ENCODE measurements at regions not wholly inside any gene's neighbourhood (a gene's known extent, or its start where the extent isn't known, plus 50 kb on each side); places are given as distances from the start of the nearest gene placed in this dataset.

DNA sequence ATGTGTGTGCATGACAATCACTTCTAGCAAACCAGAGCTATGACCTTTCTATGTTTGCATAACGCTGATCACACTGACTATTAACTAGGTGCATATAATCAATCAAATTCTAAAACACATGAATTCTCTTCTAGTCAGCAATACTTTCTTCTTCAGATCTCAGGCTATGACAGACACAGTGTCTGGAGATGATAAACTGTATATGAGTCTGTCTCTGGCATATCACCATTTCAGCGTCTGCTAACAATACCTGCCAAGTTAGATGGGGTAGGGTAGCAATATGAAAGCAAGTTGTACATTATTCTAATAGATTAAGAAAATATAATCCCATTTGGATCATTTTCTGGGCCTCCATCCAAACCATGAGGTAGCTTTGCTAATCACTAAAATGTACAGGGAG, 354.2 kb upstream of the EPHA4 start:
- no peak for DNase-seq (ENCODE audit: low read depth)
- H3K4me3 ChIP-seq (ENCODE audit: low read depth, low read length) = no peak overlapping the region
- TF ChIP-seq, protein P1, sequence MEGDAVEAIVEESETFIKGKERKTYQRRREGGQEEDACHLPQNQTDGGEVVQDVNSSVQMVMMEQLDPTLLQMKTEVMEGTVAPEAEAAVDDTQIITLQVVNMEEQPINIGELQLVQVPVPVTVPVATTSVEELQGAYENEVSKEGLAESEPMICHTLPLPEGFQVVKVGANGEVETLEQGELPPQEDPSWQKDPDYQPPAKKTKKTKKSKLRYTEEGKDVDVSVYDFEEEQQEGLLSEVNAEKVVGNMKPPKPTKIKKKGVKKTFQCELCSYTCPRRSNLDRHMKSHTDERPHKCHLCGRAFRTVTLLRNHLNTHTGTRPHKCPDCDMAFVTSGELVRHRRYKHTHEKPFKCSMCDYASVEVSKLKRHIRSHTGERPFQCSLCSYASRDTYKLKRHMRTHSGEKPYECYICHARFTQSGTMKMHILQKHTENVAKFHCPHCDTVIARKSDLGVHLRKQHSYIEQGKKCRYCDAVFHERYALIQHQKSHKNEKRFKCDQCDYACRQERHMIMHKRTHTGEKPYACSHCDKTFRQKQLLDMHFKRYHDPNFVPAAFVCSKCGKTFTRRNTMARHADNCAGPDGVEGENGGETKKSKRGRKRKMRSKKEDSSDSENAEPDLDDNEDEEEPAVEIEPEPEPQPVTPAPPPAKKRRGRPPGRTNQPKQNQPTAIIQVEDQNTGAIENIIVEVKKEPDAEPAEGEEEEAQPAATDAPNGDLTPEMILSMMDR (IDR thresholded peaks at IDR 0.05; ENCODE audit: insufficient read depth, low read length) = no peak

DNA sequence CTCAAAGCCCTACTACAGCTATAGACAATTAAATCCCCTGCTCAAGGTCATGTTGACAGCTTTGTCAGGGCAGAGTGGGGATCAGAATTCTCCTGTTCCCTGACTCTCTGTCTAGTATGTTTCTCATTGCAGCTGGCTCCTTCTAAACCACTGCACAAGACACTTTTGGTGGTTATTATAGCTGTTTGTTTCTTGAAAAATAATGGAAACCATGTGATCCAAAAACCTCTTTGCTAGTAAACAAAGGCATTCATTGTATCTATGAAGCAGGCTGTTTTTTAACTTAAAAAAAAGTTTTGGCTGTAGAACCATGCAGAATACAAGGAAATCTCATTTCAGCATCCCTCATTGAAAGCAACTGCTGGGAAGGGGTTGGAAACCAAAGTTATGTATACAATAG, 352.5 kb upstream of the EPHA4 start:
- DNase-seq (ENCODE audit: low read depth) = no peak

DNA sequence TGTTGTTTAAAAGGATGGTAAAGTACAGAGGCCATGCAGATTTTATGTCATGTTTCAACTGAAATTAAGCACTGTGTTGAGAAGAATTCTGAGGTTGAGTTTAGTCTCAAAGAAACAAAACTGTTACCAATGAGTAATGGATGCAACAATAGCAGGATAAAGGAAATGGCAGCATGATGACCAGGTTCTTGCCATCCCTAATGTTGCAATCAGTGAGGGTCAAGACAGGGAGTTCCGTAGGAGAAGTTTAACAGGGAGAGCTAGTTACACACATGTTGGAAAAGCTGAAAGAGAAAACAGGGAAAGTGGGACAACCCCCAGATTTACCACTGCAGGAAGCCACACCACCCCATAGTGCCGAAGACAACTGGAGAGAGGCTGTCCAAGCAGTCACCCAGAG, 343.8 kb upstream of the EPHA4 start:
- H3K4me3 ChIP-seq (ENCODE audit: low read depth, low read length) = no peak overlapping the region
- TF ChIP-seq, protein P1 (IDR thresholded peaks at IDR 0.05; ENCODE audit: insufficient read depth, low read length) = no peak
- DNase-seq (ENCODE audit: low read depth) = no peak

More for the DNA sequence above, 352.5 kb upstream of the EPHA4 start:
- H3K4me3 ChIP-seq (ENCODE audit: low read depth, low read length) = no peak overlapping the region
- TF ChIP-seq, protein P1 (IDR thresholded peaks at IDR 0.05; ENCODE audit: insufficient read depth, low read length) = no peak

DNA sequence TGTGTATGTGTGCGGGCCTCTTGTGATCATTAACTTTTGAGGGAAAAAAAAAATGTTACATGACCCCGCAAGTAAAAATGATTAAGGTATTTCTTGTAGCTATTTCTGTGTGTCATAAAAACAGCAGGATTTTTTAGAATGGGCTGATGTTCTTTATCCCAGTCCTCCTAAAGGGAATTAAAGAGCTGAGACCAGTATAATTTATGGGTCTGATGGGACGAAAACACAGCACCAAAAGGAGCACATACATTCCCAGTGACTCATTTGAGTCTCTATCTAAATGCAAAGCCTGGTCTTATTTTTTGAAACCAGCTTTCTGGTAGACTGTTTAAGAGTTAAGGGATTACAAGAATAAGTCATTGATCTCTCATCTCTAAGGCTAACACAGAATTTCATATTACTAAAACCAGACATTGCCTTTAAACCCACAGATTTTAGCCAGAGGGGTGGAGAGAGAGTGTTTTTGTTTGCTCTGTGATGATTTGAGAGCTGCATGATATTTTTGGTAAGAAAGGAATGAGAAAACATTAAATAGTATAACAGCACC, 342.3 kb upstream of the EPHA4 start:
- TF ChIP-seq, protein P1 (IDR thresholded peaks at IDR 0.05; ENCODE audit: insufficient read depth, low read length) = no peak
- DNase-seq (ENCODE audit: low read depth) = peak; percentile 3
- no peak overlapping the region for H3K4me3 ChIP-seq (ENCODE audit: low read depth, low read length)

DNA sequence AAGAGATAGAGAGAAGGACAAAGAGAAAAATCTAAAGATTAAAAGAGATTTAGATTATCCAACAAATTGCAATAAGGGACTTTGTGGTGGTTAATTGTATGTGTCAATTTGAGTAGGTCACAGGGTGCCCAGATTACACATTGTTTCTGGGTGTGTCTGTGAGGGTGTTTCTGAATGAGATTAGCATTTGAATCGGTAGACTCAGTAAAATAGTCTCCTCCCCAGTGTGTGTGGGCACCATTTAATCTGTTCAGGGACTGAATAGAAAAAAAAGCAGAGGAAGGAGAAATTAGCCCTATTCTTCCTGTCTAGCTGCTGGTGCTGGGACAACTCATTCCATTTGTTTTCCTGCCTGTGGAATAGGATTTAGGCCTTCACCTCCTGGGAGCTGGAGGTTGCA, 339.8 kb upstream of the EPHA4 start:
- TF ChIP-seq, protein P1 (IDR thresholded peaks at IDR 0.05; ENCODE audit: insufficient read depth, low read length) = no peak
- H3K4me3 ChIP-seq (ENCODE audit: low read depth, low read length) = no peak overlapping the region
- DNase-seq (ENCODE audit: low read depth) = no peak

DNA sequence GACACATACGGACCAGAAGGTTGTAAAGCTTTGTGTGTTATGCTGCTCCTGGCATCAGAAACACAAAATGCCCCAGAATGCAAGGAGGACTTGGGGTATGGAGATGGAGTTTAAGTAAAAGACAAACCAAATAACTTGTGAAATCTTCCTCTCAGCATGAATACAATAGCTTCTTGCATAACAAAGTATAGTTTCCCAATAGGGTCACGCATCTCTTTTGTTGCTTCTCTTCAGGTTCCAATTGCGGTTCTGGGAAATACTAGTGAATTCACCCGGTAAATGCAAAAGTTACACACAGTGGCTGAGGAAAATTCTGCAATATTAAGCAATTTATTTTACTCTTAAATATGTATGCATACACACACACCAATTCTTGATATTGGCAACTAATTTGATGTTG, 339.2 kb upstream of the EPHA4 start:
- TF ChIP-seq, protein P1 (IDR thresholded peaks at IDR 0.05; ENCODE audit: insufficient read depth, low read length) = no peak
- peak; percentile 2 for DNase-seq (ENCODE audit: low read depth)
- no peak overlapping the region for H3K4me3 ChIP-seq (ENCODE audit: low read depth, low read length)

DNA sequence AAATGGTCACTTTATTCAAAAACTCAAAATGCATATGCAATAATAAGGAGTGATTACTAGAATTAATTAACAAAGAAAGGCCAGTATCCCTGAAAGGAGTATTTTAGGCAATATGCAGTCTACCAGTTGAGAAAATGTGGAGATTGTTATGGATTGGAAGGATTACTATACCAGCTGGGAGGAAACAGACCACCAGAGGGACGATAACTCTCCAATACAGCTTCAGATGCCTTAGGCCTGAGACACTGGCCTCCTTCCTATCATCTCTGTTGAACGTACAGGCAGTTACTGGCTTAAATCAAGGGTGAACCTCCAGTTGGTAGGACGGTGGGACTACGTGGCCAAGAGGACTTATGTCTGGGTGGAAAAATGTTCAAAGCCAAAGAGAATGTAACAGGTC, 336.4 kb upstream of the EPHA4 start:
- DNase-seq (ENCODE audit: low read depth) = no peak
- no peak overlapping the region for H3K4me3 ChIP-seq (ENCODE audit: low read depth, low read length)
- TF ChIP-seq, protein P1 (IDR thresholded peaks at IDR 0.05; ENCODE audit: insufficient read depth, low read length) = no peak

All from fibroblast of the aortic adventitia (primary cell).